ENCODE measurements at regions not wholly inside any gene's neighbourhood (a gene's known extent, or its start where the extent isn't known, plus 50 kb on each side); places are given as distances from the start of the nearest gene placed in this dataset.
"Not testable (repeated sequence)": the region's sequence is repeated elsewhere in the genome, so short reads cannot be mapped to it uniquely, and the experiment has no call there.

DNA sequence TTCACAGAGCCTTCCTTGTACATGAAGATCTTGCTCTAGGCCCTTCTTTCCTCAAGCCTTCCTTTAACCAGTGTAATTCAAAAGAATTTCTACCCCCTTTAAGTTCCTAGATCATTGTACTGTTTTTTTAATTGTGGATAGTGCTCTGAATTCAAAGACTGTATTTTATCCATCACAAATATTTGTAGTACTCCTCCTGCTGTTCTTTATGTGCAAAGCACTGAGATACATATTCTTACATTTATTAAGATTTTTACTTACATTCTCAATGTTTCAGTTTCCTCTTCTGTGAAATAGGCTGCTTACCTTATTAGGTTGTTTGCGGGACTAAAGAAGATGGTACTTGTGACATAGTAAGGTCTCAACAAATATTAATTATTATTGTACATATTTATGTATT, 168.8 kb upstream of the PDE4B start:
- no peak for DNase-seq (ENCODE audit: low read depth in 1 of 2, low spot score in 1 of 2)
- TF ChIP-seq JUND (IDR thresholded peaks at IDR 0.05; ENCODE audit: low read depth): no peak
- in situ Hi-C loops (cut with HindIII; ENCODE audit: low pct_unique_long_range_greater_than_20kb, low sequenced_read_pairs): no loop called here

DNA sequence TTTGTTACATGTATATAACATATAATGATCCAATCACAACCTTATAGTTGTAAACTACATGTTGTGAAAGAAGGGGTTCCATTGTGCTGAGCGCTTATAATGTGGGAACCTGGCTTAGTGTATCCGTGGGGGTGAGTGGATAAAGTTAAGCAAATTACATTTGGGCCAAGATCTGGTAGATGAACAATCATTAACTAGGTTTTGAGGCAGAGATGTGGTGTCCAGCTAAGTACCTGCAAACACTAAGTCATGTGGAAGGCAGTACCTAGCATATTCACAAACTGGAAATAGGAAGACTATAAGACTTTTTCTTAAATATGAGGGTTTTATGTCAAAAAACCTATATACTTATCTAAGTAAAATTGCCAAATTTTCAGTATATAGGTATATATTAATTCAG, 167.2 kb upstream of the PDE4B start:
- DNase-seq (ENCODE audit: low read depth in 1 of 2, low spot score in 1 of 2): no peak
- TF ChIP-seq JUND (IDR thresholded peaks at IDR 0.05; ENCODE audit: low read depth): no peak
- in situ Hi-C loops (cut with HindIII; ENCODE audit: low pct_unique_long_range_greater_than_20kb, low sequenced_read_pairs): no loop called here

DNA sequence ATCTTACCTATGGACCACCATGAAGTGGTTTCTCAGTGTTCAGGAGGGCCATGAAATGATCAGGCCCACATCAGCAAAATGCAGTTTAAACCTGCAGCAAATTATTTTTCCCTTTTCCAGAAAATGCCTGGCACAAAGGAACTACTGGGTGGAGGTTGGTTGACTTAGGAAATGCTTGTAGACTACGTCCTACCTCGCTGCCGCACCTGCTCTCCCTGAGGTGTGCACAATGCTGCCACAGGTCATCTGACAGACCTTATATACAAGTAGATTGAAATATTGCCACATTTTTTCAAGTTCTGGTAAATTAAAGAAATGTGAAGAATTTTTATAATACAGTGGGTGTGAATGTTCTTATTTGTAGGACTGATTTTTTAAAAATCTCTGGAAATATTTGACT, 166.7 kb upstream of the PDE4B start:
- no peak for DNase-seq (ENCODE audit: low read depth in 1 of 2, low spot score in 1 of 2)
- in situ Hi-C loops (cut with HindIII; ENCODE audit: low pct_unique_long_range_greater_than_20kb, low sequenced_read_pairs): no loop called here
- no peak for TF ChIP-seq JUND (IDR thresholded peaks at IDR 0.05; ENCODE audit: low read depth)

DNA sequence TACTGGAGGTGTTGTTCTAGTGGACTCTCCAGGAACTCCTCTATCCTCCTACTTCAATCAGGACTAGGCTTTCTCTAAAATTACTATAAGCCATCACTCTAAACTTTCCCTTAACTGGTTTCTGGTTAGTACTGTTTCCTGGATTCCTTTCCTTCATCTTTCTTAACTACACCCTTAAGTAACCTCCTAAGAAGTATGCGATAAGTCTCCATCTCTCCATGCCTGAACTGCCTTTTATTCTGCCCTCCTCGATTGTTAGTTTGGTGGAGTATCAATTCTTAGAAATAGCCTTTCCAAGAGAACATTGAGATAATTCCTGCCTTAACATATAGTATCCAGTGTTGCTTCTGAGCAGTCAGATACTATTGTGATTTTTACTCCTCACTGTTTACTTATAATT, 162.9 kb upstream of the PDE4B start:
- no peak for TF ChIP-seq JUND (IDR thresholded peaks at IDR 0.05; ENCODE audit: low read depth)
- DNase-seq (ENCODE audit: low read depth in 1 of 2, low spot score in 1 of 2): no peak
- in situ Hi-C loops (cut with HindIII; ENCODE audit: low pct_unique_long_range_greater_than_20kb, low sequenced_read_pairs): no loop called here

DNA sequence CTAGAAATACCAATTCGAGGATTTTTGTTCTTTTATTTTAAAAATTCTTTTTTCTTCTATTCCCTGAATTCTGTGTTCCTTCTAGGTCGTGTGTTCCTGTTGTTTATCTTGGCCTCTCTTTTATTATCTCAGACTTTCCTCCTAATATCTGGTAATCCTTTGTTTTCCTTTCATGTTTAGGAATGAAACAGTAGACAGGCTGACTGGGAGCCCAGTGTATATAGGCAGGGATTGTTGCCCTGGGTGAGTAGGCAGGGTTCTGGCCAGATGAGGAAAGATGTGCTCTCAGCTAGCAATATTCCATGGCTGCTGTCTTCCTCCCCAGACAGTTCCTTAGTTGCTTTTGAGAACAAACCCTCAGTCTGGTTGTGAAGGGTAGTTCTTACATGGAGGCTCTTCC, 161.8 kb upstream of the PDE4B start:
- no peak for DNase-seq (ENCODE audit: low read depth in 1 of 2, low spot score in 1 of 2)
- no peak for TF ChIP-seq JUND (IDR thresholded peaks at IDR 0.05; ENCODE audit: low read depth)
- in situ Hi-C loops (cut with HindIII; ENCODE audit: low pct_unique_long_range_greater_than_20kb, low sequenced_read_pairs): no loop called here

DNA sequence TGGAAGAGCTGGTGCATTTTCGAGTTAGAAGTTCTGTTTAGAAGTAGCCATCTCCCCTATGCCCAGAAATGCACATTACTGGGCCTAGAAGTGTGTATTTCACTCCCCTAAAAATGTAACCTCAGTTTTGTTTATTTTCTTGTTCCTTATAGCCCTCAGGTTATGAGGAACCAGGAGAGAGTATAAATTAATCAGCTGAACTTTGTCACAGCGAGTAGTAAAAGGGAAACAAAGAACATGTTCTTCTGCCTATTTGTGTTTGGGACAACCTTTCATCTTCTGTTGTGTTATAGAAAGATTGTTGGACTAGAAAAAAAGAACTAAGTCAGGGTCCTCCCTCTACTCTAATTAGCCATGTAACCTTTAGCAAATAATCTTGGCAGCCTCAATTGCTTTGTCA, 160.5 kb upstream of the PDE4B start:
- TF ChIP-seq JUND (IDR thresholded peaks at IDR 0.05; ENCODE audit: low read depth): no peak
- in situ Hi-C loops (cut with HindIII; ENCODE audit: low pct_unique_long_range_greater_than_20kb, low sequenced_read_pairs): no loop called here
- DNase-seq (ENCODE audit: low read depth in 1 of 2, low spot score in 1 of 2): no peak

DNA sequence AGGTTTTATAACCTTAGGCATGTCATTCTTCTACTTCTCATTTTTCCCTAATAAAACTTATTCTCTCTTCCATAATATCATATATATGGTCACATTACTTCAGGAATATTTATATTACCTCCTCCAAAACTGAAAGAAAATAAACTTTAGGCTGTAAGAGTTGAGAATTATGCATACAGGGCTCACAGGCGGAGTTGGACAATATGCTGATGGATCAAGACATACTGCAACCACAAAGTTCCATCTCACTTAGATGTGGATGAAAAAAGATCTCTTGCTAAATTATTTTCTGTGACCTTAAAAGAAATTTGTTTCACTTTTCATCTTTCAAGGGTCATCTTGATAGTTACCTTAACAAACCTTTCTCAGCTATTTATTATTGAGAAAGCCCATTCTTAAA, 152.6 kb upstream of the PDE4B start:
- no peak for TF ChIP-seq JUND (IDR thresholded peaks at IDR 0.05; ENCODE audit: low read depth)
- in situ Hi-C loops (cut with HindIII; ENCODE audit: low pct_unique_long_range_greater_than_20kb, low sequenced_read_pairs): no loop called here

DNA sequence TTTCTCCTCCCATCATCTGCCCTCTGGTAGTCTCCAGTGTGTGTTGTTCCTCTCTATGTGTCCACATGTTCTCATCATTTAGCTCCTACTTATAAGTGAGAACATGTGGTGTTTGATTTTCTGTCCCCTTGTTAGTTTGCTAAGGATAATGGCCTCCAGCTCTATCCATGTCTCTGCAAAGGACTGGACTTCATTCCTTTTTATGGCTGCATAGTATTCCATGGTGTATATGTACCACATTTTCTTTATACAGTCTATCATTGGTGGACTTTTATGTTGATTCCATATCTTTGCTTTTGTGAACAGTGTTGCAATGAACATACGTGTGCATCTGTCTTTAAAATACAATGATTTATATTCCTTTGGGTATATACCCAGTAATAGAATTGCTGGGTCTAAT, 143.5 kb upstream of the PDE4B start:
- DNase-seq (ENCODE audit: low read depth in 1 of 2, low spot score in 1 of 2); in situ Hi-C loops (cut with HindIII; ENCODE audit: low pct_unique_long_range_greater_than_20kb, low sequenced_read_pairs): not testable (repeated sequence)

More for the DNA sequence above, 152.6 kb upstream of the PDE4B start:
- DNase-seq (ENCODE audit: low read depth in 1 of 2, low spot score in 1 of 2): no peak

DNA sequence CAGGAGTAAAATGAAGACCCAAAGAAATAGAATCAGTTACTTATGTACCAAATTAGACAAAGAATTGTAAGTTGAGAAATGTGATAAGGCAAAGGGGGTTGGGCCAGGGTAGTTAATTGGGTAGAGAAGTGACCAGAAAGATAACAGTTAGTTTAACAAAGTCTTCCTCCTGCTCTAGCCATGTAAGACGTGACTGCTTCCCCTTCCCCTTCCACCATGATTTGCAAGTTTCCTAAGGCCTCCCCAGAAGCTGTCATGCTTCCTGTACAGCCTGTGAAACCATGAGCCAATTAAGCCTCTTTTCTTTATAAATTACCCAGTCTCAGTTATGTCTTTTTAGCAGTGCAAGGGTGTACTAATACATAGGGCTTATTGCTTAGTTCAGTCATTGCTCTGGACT, 142.0 kb upstream of the PDE4B start:
- TF ChIP-seq JUND (IDR thresholded peaks at IDR 0.05; ENCODE audit: low read depth): no peak
- in situ Hi-C loops (cut with HindIII; ENCODE audit: low pct_unique_long_range_greater_than_20kb, low sequenced_read_pairs): no loop called here
- no peak for DNase-seq (ENCODE audit: low read depth in 1 of 2, low spot score in 1 of 2)

DNA sequence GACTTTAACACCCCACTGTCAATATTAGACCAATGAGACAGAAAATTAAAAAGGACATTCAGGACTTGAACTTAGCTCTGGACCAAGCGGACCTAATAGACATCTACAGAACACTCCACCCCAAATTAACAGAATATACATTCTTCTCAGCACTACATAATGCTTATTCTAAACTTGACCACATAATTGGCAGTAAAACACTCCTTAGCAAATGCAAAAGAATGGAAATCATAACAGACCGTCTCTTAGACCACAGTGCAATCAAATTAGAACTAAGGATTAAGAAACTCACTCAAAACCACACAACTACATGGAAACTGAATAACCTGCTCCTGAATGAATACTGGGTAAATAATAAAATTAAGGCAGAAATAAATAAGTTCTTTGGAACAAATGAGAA, 138.2 kb upstream of the PDE4B start:
- in situ Hi-C loops (cut with HindIII; ENCODE audit: low pct_unique_long_range_greater_than_20kb, low sequenced_read_pairs): not testable (repeated sequence)

DNA sequence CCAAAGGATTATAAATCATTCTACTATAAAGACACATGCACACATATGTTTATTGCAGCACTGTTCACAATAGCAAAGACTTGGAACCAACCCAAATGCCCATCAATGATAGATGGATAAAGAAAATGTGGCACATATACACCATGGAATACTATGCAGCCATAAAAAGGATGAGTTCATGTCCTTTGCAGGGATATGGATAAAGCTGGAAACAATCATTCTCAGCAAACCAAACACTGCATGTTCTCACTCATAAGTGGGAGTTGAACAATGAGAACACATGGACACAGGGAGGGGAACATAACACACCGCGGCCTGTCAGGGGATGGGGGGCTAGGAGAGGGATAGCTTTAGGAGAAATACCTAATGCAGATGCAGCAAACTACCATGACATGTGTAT, 135.1 kb upstream of the PDE4B start:
- in situ Hi-C loops (cut with HindIII; ENCODE audit: low pct_unique_long_range_greater_than_20kb, low sequenced_read_pairs); DNase-seq (ENCODE audit: low read depth in 1 of 2, low spot score in 1 of 2): not testable (repeated sequence)

More for the DNA sequence above, 138.2 kb upstream of the PDE4B start:
- not testable (repeated sequence) for DNase-seq (ENCODE audit: low read depth in 1 of 2, low spot score in 1 of 2)

DNA sequence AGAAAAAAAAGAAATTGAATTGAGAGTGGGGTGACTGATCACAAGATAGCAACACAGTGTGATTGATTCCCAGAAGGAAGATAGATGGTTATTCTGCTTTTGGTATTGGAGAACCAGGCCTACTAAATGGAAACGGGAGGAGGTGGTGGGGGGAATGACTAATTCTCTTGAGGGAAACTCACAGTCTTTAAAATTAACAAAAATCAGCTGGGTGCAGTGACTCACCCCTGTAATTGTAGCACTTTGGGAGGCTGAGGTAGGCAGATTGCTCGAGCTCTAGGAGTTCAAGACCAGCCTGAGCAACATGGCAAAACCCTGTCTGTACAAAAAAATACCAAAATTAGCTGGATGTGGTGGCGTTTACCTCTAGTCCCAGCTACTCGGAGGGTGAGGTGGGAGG, 134.6 kb upstream of the PDE4B start:
- in situ Hi-C loops (cut with HindIII; ENCODE audit: low pct_unique_long_range_greater_than_20kb, low sequenced_read_pairs): no loop called here
- no peak for TF ChIP-seq JUND (IDR thresholded peaks at IDR 0.05; ENCODE audit: low read depth)
- DNase-seq (ENCODE audit: low read depth in 1 of 2, low spot score in 1 of 2): no peak

DNA sequence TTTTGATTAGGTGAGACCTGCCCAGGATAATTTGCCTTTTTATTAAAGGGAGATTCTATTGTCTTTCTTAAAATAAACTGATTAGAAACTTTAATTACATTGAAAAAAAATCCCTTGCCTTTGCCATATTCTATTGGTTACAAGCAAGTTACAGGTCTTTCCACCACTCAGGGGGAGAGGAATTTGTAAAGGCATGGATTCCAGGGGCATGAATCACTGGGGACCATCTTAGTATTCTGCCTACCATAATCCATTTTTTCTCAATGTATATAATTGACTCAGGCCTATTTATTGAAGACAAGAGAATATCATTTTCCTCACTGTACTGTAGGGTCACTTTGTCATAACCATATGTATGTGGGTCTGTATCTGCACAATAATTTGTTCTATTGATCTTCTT, 124.3 kb upstream of the PDE4B start:
- no peak for TF ChIP-seq JUND (IDR thresholded peaks at IDR 0.05; ENCODE audit: low read depth)
- in situ Hi-C loops (cut with HindIII; ENCODE audit: low pct_unique_long_range_greater_than_20kb, low sequenced_read_pairs): no loop called here
- DNase-seq (ENCODE audit: low read depth in 1 of 2, low spot score in 1 of 2): no peak

DNA sequence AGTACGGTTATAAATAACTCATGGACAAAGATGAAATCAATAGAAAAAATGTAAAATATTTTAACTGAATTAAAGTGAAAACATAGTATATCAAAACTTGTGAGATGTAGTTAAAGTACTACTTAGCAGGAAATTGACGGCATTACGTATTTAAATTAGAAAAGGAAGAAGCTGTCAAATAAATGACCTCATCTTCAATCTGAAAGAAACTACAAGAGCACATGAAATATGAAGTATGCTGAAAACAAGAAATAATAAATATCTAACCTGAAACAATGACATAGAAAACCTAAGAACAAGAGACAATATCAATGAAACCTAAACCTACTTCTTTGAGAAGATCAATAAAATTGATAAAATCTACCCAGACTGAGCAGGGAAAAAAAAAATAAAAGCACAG, 122.2 kb upstream of the PDE4B start:
- in situ Hi-C loops (cut with HindIII; ENCODE audit: low pct_unique_long_range_greater_than_20kb, low sequenced_read_pairs): no loop called here

DNA sequence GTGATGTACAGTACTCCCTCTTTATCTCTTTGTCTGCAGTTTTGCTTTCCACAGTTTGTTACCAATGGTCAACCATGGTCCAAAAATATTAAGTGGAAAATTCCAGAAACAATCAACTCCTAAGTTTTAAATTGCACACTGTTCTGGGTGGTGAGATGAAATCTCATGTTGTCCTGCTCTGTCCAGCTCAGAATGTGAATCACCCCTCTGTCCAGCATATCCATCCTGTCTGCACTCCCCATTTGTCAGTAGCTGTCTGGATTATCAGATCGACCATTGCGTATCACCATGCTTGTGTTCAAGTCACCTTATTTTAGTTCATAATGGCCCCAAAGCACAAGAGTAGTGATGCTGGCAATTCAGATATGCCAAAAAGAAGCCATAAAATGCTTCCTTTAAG, 118.2 kb upstream of the PDE4B start:
- in situ Hi-C loops (cut with HindIII; ENCODE audit: low pct_unique_long_range_greater_than_20kb, low sequenced_read_pairs): no loop called here

More for the DNA sequence above, 122.2 kb upstream of the PDE4B start:
- no peak for TF ChIP-seq JUND (IDR thresholded peaks at IDR 0.05; ENCODE audit: low read depth)
- no peak for DNase-seq (ENCODE audit: low read depth in 1 of 2, low spot score in 1 of 2)

More for the DNA sequence above, 118.2 kb upstream of the PDE4B start:
- no peak for TF ChIP-seq JUND (IDR thresholded peaks at IDR 0.05; ENCODE audit: low read depth)
- DNase-seq (ENCODE audit: low read depth in 1 of 2, low spot score in 1 of 2): no peak

Data from T47D (cell line).